ENCODE measurements at regions not wholly inside any gene's neighbourhood (a gene's known extent, or its start where the extent isn't known, plus 50 kb on each side); places are given as distances from the start of the nearest gene placed in this dataset.

GRCh38 chr11:15663777-15664218 lies 549.1 kb downstream of the INSC start (continued):
- no peak for TF ChIP-seq MEF2A (IDR thresholded peaks at IDR 0.05; ENCODE audit: control insufficient read depth, low read depth, low read length)
- TF ChIP-seq BACH1 (tag; IDR thresholded peaks at IDR 0.05) = no peak
- no peak for TF ChIP-seq CBX3 (IDR thresholded peaks at IDR 0.05; ENCODE audit: borderline replicate concordance in 1 of 2, low read length in 2 of 2)
- no peak for TF ChIP-seq THRAP3 (IDR thresholded peaks at IDR 0.05; ENCODE audit: borderline replicate concordance)
- TF ChIP-seq, protein P1, sequence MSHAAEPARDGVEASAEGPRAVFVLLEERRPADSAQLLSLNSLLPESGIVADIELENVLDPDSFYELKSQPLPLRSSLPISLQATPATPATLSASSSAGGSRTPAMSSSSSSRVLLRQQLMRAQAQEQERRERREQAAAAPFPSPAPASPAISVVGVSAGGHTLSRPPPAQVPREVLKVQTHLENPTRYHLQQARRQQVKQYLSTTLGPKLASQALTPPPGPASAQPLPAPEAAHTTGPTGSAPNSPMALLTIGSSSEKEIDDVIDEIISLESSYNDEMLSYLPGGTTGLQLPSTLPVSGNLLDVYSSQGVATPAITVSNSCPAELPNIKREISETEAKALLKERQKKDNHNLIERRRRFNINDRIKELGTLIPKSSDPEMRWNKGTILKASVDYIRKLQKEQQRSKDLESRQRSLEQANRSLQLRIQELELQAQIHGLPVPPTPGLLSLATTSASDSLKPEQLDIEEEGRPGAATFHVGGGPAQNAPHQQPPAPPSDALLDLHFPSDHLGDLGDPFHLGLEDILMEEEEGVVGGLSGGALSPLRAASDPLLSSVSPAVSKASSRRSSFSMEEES (CRISPR knock-in tag; IDR thresholded peaks at IDR 0.05) = no peak
- TF ChIP-seq, protein P2, sequence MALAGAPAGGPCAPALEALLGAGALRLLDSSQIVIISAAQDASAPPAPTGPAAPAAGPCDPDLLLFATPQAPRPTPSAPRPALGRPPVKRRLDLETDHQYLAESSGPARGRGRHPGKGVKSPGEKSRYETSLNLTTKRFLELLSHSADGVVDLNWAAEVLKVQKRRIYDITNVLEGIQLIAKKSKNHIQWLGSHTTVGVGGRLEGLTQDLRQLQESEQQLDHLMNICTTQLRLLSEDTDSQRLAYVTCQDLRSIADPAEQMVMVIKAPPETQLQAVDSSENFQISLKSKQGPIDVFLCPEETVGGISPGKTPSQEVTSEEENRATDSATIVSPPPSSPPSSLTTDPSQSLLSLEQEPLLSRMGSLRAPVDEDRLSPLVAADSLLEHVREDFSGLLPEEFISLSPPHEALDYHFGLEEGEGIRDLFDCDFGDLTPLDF (CRISPR knock-in tag; IDR thresholded peaks at IDR 0.05) = no peak
- TF ChIP-seq TCFL5 (CRISPR knock-in tag; conservative IDR thresholded peaks at IDR 0.05) = no peak
- TF ChIP-seq HNRNPH1 (optimal IDR thresholded peaks at IDR 0.05; ENCODE audit: low read depth, low read length) = no peak

DNA sequence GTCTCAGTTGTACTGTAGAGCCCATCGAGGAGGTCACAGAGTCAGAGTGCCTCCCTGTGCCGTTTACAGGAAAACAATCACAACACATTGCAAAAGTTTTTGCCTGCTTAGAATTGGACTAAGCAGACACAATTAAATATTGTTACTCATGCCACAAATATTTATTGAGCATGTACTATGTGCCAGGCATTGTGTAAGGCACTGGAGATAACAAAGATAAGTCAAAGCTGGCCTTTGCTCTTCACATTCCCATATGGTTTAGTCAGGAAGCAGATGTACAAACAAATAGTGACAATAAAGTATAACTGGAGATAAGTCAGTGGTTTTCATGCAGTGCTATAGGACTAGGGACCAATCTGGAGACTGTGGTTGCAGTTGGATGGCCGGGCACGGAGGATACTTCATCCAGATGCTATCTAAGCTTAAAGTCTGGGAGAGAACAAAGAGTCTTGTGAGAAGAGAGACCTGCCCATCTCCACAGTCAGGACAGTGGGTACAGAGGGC lies 550.7 kb downstream of the INSC start:
- no peak for DNase-seq (ENCODE audit: extremely low read depth in 1 of 4, low spot score in 3 of 4)
- in situ Hi-C loops (cut with MboI) = no loop called here
- ChIA-PET POLR2A (no interaction called here), CTCF (ENCODE audit: low intra/inter-chr PET ratio) (no interaction called here)
- no peak overlapping the region for H3K27ac ChIP-seq (ENCODE audit: extremely low read depth, low read depth, low read length)
- no peak overlapping the region for H3K4me3 ChIP-seq
- no peaks in the 10 kb centered on the region; a peak in 1 of 5 replicates for H3K27me3 ChIP-seq (ENCODE audit: control insufficient read depth in 2 of 2, insufficient read depth in 2 of 2, low read length in 2 of 2)
- BruUV-seq (replicated peaks) = no TSS peak
- H3K9ac ChIP-seq (ENCODE audit: insufficient read depth in 1 of 2, low read depth in 2 of 2, low read length in 2 of 2) = no peak overlapping the region
- no peaks in the 10 kb centered on the region; a peak in 1 of 5 replicates for H3K4me1 ChIP-seq (replicated peaks in 1 of 2; ENCODE audit: control insufficient read depth in 2 of 2, insufficient read depth in 2 of 2, low read length in 2 of 2)
- no peak for FAIRE-seq
- H3K79me2 ChIP-seq (ENCODE audit: control insufficient read depth, insufficient read depth, low read length) = no peaks in the 10 kb centered on the region
- H2AFZ ChIP-seq (ENCODE audit: low read depth, low read length) = no peak overlapping the region
- intact Hi-C loops (cut with micrococcal nuclease) = no loop called here
- no peaks in the 10 kb centered on the region for H4K20me1 ChIP-seq (replicated peaks; ENCODE audit: control insufficient read depth, insufficient read depth, low read length)
- no peaks in the 10 kb centered on the region for H3K36me3 ChIP-seq (ENCODE audit: control insufficient read depth, insufficient read depth, low read length)
- no peaks in the 10 kb centered on the region for H3K9me1 ChIP-seq (ENCODE audit: control insufficient read depth, insufficient read depth, low read length)
- H3K9me3 ChIP-seq (replicated peaks; ENCODE audit: control insufficient read depth, insufficient read depth, low read depth, low read length) = no peaks in the 10 kb centered on the region
- 0% methylated on average over 4 of the region's 4 CpGs for WGBS (ENCODE audit: insufficient coverage, low coverage, missing lambda C conversion rate)
- no peak for ATAC-seq
- H3K4me2 ChIP-seq (ENCODE audit: insufficient read depth, low read length) = no peak overlapping the region
- no peak for TF ChIP-seq FOS (IDR thresholded peaks at IDR 0.05; ENCODE audit: extremely low read depth, insufficient read length)
- TF ChIP-seq ZBTB8A (IDR thresholded peaks at IDR 0.05; ENCODE audit: partially characterized antibody) = no peak
- TF ChIP-seq ZNF134 (CRISPR knock-in tag; conservative IDR thresholded peaks at IDR 0.05) = no peak
- TF ChIP-seq USF1 (CRISPR knock-in tag; IDR thresholded peaks at IDR 0.05) = no peak
- TF ChIP-seq, protein P3, sequence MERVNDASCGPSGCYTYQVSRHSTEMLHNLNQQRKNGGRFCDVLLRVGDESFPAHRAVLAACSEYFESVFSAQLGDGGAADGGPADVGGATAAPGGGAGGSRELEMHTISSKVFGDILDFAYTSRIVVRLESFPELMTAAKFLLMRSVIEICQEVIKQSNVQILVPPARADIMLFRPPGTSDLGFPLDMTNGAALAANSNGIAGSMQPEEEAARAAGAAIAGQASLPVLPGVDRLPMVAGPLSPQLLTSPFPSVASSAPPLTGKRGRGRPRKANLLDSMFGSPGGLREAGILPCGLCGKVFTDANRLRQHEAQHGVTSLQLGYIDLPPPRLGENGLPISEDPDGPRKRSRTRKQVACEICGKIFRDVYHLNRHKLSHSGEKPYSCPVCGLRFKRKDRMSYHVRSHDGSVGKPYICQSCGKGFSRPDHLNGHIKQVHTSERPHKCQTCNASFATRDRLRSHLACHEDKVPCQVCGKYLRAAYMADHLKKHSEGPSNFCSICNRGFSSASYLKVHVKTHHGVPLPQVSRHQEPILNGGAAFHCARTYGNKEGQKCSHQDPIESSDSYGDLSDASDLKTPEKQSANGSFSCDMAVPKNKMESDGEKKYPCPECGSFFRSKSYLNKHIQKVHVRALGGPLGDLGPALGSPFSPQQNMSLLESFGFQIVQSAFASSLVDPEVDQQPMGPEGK (CRISPR knock-in tag; IDR thresholded peaks at IDR 0.05; ENCODE audit: borderline replicate concordance) = no peak
- no peak for TF ChIP-seq ARNT (IDR thresholded peaks at IDR 0.05)
- TF ChIP-seq, protein P4, sequence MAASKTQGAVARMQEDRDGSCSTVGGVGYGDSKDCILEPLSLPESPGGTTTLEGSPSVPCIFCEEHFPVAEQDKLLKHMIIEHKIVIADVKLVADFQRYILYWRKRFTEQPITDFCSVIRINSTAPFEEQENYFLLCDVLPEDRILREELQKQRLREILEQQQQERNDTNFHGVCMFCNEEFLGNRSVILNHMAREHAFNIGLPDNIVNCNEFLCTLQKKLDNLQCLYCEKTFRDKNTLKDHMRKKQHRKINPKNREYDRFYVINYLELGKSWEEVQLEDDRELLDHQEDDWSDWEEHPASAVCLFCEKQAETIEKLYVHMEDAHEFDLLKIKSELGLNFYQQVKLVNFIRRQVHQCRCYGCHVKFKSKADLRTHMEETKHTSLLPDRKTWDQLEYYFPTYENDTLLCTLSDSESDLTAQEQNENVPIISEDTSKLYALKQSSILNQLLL (CRISPR knock-in tag; IDR thresholded peaks at IDR 0.05; ENCODE audit: borderline replicate concordance) = no peak
